ENCODE measurements at regions not wholly inside any gene's neighbourhood (a gene's known extent, or its start where the extent isn't known, plus 50 kb on each side); places are given as distances from the start of the nearest gene placed in this dataset.

- no peaks in the 10 kb centered on the region for H3K4me1 ChIP-seq (ENCODE audit: insufficient read depth, low read length, severe bottlenecking)
- H4K20me1 ChIP-seq (ENCODE audit: insufficient read depth, low read length): no peaks in the 10 kb centered on the region
- TF ChIP-seq CTCF (IDR thresholded peaks at IDR 0.05; ENCODE audit: low read length): no peak
- no peak for TF ChIP-seq EZH2 (IDR thresholded peaks at IDR 0.05; ENCODE audit: borderline replicate concordance, low read length)
- no peaks in the 10 kb centered on the region for H3K9me2 ChIP-seq (ENCODE audit: low read depth, low read length)
- no peak overlapping the region for H3K4me2 ChIP-seq (ENCODE audit: low read length)
- H3F3A ChIP-seq (ENCODE audit: insufficient read depth, low read length): no peaks in the 10 kb centered on the region
- no peaks in the 10 kb centered on the region for H3K9me3 ChIP-seq (ENCODE audit: low read length)
- no peak overlapping the region for H3K9ac ChIP-seq (ENCODE audit: low read length)
- H3K79me2 ChIP-seq (ENCODE audit: insufficient read depth, low read length): no peaks in the 10 kb centered on the region
- H3K27ac ChIP-seq (ENCODE audit: low read depth, low read length, poor library complexity, severe bottlenecking): no peak overlapping the region
- H3K36me3 ChIP-seq (ENCODE audit: insufficient read depth, low read length): no peaks in the 10 kb centered on the region
- no peak overlapping the region for H2AFZ ChIP-seq (ENCODE audit: low read length)
- no peak overlapping the region for H3K4me3 ChIP-seq (ENCODE audit: low read depth, low read length, poor library complexity, severe bottlenecking)
- H3K27me3 ChIP-seq (ENCODE audit: insufficient read depth, low read length): no peaks in the 10 kb centered on the region
Measured at GRCh38 chr6:62391358-62391757, 105.3 kb upstream of the KHDRBS2 start.

DNA sequence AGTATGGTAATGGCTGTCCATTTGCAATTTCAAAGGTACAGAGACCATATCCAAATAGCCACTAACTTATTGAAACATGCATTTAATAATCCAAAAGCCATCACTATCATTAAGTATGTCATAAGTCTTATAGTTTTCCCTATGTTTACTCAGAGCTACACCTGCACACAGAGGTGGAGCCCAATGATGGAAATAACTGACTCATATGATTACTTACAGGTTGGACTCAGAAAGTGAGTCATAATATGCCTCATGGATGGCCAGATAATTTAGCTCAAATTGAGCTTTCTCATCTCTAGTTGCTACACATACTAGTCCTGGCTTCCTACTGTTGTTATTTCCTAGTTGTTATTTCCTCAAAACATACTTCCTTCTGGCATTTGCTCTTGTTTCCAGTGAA lies 104.4 kb upstream of the KHDRBS2 start:
- Histone ChIP-seq H3K9ac (ENCODE audit: low read length) (no peak overlapping the region), H3K27me3 (ENCODE audit: insufficient read depth, low read length) (no peaks in the 10 kb centered on the region), H3K4me1 (ENCODE audit: insufficient read depth, low read length, severe bottlenecking) (no peaks in the 10 kb centered on the region), H3K9me2 (ENCODE audit: low read depth, low read length) (no peaks in the 10 kb centered on the region), H3K36me3 (ENCODE audit: insufficient read depth, low read length) (no peaks in the 10 kb centered on the region), H3K79me2 (ENCODE audit: insufficient read depth, low read length) (no peaks in the 10 kb centered on the region), H3K4me2 (ENCODE audit: low read length) (no peak overlapping the region), H3K4me3 (ENCODE audit: low read depth, low read length, poor library complexity, severe bottlenecking) (no peak overlapping the region), H3K9me3 (ENCODE audit: low read length) (no peaks in the 10 kb centered on the region), H2AFZ (ENCODE audit: low read length) (no peak overlapping the region), H4K20me1 (ENCODE audit: insufficient read depth, low read length) (no peaks in the 10 kb centered on the region), H3F3A (ENCODE audit: insufficient read depth, low read length) (no peaks in the 10 kb centered on the region), H3K27ac (ENCODE audit: low read depth, low read length, poor library complexity, severe bottlenecking) (no peak overlapping the region)
- TF ChIP-seq CTCF (IDR thresholded peaks at IDR 0.05; ENCODE audit: low read length) (no peak), EZH2 (IDR thresholded peaks at IDR 0.05; ENCODE audit: borderline replicate concordance, low read length) (no peak)

DNA sequence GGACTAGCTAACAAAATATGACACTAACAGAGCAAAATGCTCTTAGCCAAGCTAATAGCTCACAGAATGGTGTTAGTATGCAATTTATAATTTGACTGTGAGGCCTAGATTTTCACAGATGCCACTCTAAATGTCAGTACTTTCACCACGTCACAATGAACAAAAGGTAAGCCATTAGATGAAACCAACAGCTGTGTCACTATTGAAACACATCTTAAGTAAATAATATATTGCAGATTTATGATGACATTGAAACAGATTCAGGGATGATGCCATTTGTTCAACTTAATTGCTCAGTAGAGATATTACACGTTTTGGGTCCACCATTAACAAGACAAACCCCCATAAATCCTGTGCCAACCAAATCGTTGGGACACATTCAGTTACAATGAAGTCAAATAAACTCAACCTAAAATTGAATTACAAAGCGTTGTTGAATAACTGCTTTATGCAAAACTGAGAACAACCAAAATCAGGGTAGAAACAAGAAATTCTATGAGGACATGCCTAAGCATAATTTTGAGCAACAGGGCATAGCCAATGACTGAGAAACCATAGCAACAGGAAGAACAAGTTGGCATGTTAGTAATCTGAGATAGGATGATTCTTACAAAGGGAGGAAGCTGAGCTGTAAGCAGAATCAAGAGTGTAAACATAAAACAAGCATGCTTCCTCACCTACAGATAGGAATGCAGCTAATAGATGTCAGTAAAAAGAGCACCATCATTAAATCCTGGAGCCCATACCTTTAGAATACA lies 85.6 kb upstream of the KHDRBS2 start:
- H3K27ac ChIP-seq (ENCODE audit: low read depth, low read length, poor library complexity, severe bottlenecking): no peak overlapping the region
- no peaks in the 10 kb centered on the region for H3K9me3 ChIP-seq (ENCODE audit: low read length)
- H3K4me1 ChIP-seq (ENCODE audit: insufficient read depth, low read length, severe bottlenecking): peaks cover 40% of the 10 kb centered on the region
- H2AFZ ChIP-seq (ENCODE audit: low read length): peak overlapping the region; percentile 98; the same call in 1 of the 2 replicates
- no peaks in the 10 kb centered on the region for H4K20me1 ChIP-seq (ENCODE audit: insufficient read depth, low read length)
- no peaks in the 10 kb centered on the region for H3K36me3 ChIP-seq (ENCODE audit: insufficient read depth, low read length)
- H3K9me2 ChIP-seq (ENCODE audit: low read depth, low read length): no peaks in the 10 kb centered on the region
- TF ChIP-seq CTCF (IDR thresholded peaks at IDR 0.05; ENCODE audit: low read length) (no peak), EZH2 (IDR thresholded peaks at IDR 0.05; ENCODE audit: borderline replicate concordance, low read length) (no peak)
- H3K27me3 ChIP-seq (ENCODE audit: insufficient read depth, low read length): no peaks in the 10 kb centered on the region
- H3F3A ChIP-seq (ENCODE audit: insufficient read depth, low read length): no peaks in the 10 kb centered on the region
- H3K4me3 ChIP-seq (ENCODE audit: low read depth, low read length, poor library complexity, severe bottlenecking): no peak overlapping the region
- no peak overlapping the region for H3K9ac ChIP-seq (ENCODE audit: low read length)
- no peaks in the 10 kb centered on the region for H3K79me2 ChIP-seq (ENCODE audit: insufficient read depth, low read length)
- 0 out of 2 replicates have a peak overlapping the region, but pooled peaks have one; percentile 14 for H3K4me2 ChIP-seq (ENCODE audit: low read length)

Measured in OCI-LY1 (cell line).